Endothelial cell of umbilical vein (primary cell): ENCODE measurements at regions not wholly inside any gene's neighbourhood (a gene's known extent, or its start where the extent isn't known, plus 50 kb on each side); places are given as distances from the start of the nearest gene placed in this dataset.
"Not testable (repeated sequence)": the region's sequence is repeated elsewhere in the genome, so short reads cannot be mapped to it uniquely, and the experiment has no call there.

ENCODE experiments used
- POLR2A ChIP-seq: IDR thresholded peaks from 2 replicates; pipeline ENCODE4 v1.6.1; 2012; ENCODE audit warnings: low read depth, mild to moderate bottlenecking, control low read depth, low read length
- TF ChIP-seq, protein P1 (sequence below), 2 donors: IDR thresholded peaks; 1 replicate in 1 of 2; 2 replicates in 1 of 2; pipeline ENCODE4 v1.5.1; 2011; ENCODE audit warnings: low read length in 2 of 2, mild to moderate bottlenecking in 2 of 2, moderate library complexity in 2 of 2, control low read depth in 1 of 2, inconsistent platforms in 1 of 2, low read depth in 1 of 2; ENCODE audit not compliant: insufficient read depth in 1 of 2; ENCODE audit errors: extremely low read depth in 1 of 2
- TF ChIP-seq, protein P2 (sequence below): IDR thresholded peaks from 2 replicates; pipeline ENCODE4 v1.6.1; 2011; ENCODE audit not compliant: insufficient read depth, insufficient read length

DNA sequence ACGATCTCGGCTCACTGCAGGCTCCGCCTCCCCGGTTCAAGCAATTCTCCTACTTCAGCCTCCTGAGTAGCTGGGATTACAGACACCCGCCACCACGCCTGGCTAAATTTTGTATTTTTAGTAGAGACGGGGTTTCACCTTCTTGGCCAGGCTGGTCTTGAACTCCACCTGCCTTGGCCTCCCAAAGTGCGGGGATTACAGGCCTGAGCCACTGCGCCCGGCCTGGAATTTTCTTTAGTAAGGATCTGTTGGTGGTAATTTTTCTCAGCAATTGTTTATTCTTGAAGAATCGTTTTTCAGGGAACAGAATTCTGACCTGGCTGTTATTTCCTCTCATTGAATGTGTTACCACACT, 93.0 kb downstream of the ZNF783 start:
- TF ChIP-seq, protein P1, sequence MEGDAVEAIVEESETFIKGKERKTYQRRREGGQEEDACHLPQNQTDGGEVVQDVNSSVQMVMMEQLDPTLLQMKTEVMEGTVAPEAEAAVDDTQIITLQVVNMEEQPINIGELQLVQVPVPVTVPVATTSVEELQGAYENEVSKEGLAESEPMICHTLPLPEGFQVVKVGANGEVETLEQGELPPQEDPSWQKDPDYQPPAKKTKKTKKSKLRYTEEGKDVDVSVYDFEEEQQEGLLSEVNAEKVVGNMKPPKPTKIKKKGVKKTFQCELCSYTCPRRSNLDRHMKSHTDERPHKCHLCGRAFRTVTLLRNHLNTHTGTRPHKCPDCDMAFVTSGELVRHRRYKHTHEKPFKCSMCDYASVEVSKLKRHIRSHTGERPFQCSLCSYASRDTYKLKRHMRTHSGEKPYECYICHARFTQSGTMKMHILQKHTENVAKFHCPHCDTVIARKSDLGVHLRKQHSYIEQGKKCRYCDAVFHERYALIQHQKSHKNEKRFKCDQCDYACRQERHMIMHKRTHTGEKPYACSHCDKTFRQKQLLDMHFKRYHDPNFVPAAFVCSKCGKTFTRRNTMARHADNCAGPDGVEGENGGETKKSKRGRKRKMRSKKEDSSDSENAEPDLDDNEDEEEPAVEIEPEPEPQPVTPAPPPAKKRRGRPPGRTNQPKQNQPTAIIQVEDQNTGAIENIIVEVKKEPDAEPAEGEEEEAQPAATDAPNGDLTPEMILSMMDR (IDR thresholded peaks at IDR 0.05; ENCODE audit: extremely low read depth in 1 of 2, insufficient read depth in 1 of 2, low read depth in 1 of 2, low read length in 2 of 2), result not testable (repeated sequence)
- TF ChIP-seq, protein P2, sequence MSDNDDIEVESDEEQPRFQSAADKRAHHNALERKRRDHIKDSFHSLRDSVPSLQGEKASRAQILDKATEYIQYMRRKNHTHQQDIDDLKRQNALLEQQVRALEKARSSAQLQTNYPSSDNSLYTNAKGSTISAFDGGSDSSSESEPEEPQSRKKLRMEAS, result not testable (repeated sequence)
- not testable (repeated sequence) for TF ChIP-seq POLR2A
